Activated CD8-positive, alpha-beta memory T cell treated with anti-CD3 and anti-CD28 coated beads for 48 hours (primary cell): ENCODE measurements at regions not wholly inside any gene's neighbourhood (a gene's known extent, or its start where the extent isn't known, plus 50 kb on each side); places are given as distances from the start of the nearest gene placed in this dataset.

ENCODE experiments used
- DNase-seq, 3 experiments: peaks; one replicate each; pipeline ENCODE4 v3.0.0-alpha.2; 2020; ENCODE audit warnings: low read depth in 2 of 3, low spot score in 2 of 3

DNA sequence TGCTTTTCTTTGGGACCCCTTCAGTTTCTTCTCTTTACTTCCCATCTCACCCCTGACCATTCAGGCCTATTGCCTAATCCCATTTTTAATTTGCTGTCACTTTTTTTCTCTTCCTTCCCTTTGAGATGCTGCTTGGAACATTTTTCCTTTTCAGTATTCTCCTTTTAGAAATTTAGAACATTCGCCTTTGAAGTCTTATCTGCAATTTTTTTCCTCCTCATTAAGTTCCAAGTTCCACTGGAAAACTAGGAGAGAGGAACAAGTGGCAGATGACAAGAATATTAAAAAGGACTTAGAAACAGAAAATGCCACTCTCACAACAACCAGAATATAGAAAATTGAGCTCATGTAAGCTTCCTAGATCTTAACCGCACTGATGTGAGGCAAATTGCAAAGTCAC is 126.6 kb downstream of the PSMG1 start:
- DNase-seq, result no peak

- DNase-seq, result no peak
Measured at GRCh38 chr21:39055167-39055767, 128.0 kb downstream of the PSMG1 start.

DNA sequence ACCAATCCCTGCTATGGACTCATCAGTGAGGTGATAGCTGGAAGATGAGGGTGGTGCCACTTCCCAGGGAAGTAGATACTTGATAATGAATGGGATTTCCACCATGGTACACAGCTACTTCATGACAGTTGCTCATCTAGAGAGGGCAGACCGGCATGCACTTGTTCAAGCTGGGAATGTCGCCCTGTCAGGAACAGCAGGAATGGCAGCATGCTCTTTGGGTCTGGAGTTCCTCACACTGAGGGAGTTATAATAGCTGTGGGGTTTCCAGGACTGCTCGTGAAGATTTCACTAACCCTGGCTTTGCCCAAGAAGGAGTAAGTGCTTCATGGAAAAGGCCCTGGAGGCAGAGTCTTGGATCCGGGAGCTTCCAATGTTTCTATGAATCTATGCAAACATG is 129.2 kb downstream of the PSMG1 start:
- DNase-seq, result no peak

- DNase-seq, result no peak
Measured at GRCh38 chr21:39053126-39053525, 130.1 kb downstream of the PSMG1 start.

DNA sequence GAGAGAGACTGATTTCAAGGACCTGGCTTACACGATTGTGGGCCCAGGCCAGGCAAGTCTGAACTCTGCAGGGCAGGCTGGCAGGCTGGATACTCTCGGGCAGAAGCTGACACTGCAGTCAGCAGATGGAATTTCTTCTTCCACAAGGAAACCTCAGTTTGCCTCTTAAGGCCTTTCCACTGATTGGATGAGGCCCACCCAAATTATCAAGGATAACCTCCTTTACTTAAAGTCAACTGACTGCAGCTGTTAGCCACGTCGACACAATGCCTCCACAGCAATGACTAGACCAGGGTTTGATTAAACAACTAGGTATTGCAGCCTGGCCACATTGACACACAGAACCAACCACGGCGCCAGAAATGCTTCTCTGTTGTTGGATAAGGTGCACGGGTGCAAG is 130.5 kb downstream of the PSMG1 start:
- no peak for DNase-seq

DNA sequence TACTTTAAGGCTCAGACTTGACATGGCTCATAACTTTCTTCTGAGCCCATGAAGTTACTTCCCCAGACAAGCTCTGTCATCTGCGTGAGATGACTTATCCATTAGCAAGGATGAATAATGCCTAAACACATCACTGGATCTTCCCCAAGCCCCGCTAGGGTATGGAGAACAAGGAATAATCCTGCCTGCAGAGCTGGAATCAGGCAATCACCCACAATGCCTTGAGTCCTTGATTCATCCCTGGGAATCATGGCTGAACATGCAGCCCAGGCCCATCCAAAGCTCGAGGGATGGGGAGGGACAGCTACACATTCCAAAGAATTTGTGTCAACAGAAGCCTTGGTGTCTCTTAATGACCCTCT is 131.7 kb downstream of the PSMG1 start:
- no peak for DNase-seq

DNA sequence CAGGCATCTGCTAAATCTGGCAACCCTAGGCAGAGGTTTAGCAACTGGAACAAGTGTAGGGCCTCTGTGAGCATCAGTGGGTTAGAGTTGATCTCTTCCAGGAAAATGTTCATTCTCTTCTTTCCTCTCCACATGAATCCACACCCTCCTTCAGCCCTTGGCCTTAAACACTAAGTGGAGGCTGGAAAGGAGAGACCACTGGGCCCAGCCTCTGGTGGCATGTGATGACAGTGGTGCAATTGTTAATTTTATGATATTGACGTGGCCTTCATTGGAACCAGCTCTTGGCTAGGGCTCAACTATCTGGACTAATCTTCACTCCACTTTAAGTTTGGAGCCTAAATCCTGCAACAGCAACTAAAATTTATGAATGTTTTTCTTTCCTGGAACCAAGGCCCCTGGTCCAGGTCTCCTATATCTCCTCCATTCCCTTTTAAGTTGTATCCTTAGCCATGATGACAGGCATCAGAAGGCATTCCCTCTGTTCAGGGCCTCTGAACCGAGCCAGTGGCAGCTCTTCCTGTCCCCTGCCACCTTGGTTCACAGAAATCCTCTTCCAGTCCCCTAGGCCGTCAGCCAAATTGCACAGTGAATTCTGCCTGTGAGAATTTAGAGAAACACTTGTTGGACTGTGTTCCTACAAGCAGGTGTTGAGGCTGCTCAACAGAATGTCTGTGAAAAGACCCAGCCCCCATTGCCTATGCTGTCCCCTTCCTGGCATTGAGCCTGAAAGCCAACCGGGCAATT is 132.2 kb downstream of the PSMG1 start:
- no peak for DNase-seq

- no peak for DNase-seq
Measured at GRCh38 chr21:39048574-39048973, 134.7 kb downstream of the PSMG1 start.

DNA sequence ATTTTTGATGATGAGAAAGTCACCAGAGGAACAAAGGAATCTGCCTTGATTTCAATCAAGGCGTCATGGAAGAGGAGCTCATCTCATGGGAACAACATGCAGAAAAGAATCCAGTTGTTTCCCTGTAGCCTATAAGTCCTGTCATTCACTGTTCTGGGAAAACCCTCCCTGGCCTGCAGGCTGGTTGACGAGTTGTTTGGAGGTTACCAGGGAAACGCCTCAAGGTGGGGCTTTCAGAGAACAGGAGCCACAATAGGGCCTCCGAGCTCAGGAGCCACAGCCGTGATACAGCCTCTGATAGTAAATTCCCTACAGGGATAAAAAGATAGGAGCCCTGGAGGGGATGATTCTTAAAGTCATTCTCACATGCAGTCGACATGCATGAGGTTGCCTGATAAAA is 135.2 kb downstream of the PSMG1 start:
- DNase-seq, result no peak

DNA sequence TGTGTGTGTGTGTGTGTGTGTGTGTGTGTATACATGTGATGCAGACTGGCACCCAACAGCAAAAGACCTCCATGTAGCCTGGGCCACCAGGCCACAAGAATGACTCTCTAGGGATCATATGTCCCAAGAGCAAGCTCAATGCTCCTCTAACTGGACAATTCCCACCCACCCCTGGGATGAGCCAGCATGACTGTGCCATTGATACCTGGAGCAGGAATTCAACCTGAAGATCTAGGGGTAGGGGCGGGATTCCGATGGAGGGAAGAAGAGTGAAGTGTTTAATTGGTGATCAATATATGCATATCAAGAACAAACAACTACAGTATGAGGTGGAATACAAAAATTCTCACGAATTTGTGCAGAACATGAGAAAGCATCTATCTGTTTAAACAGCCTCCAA is 136.2 kb downstream of the PSMG1 start:
- DNase-seq, result no peak

- DNase-seq, result no peak
Measured at GRCh38 chr21:39046236-39046916, 136.9 kb downstream of the PSMG1 start.

DNA sequence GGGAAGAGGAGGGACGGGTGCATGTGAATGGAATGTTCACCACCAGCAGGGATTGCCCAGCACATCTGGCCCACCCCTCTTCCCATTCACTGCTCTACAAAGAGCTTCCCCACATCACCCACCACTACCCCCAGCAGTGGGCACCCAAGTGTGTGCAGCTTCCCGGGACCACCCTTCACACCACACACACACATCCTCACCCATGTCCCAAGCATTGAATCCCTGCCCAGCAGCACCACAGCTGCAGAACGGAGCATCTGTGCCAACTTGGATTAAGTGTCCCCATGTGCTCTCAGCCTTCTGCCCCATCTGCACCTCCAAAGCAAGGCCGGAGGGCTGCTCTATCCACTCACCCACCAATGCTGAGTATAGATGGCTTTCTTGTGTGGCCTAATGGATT is 141.4 kb downstream of the PSMG1 start:
- no peak for DNase-seq

DNA sequence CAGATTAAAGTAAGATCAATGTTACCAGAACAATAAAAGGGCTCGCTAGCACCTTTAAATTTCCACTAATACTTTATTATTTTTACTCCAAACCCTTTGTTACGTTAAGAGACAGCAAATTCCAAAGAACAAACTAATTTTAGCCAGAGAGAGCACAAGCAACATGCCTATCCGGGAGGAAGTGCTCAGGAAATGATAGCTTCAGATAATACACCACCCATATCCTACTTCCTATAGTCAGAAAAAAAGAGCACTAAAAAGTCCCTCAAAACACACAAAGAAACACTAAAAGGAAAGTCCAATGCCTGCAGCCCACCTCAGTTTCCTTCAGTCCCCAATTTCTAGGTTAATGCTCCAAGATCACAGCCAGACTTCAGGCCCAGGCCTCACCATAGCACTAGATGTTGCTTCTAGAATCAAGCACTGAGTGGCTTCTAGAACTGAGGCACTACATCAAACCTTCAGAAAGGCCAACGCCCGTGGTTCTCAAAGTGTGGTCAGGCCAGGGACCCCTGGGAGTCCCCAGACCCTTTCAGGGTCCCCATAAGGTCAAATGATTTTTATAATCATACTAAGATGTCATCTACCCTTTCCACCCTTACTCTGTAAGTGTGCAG is 142.6 kb downstream of the PSMG1 start:
- no peak for DNase-seq

GRCh38 chr21:39037807-39038405 is 145.3 kb downstream of the PSMG1 start:
- no peak for DNase-seq

GRCh38 chr21:39036581-39036980 is 146.7 kb downstream of the PSMG1 start:
- DNase-seq, result no peak

DNA sequence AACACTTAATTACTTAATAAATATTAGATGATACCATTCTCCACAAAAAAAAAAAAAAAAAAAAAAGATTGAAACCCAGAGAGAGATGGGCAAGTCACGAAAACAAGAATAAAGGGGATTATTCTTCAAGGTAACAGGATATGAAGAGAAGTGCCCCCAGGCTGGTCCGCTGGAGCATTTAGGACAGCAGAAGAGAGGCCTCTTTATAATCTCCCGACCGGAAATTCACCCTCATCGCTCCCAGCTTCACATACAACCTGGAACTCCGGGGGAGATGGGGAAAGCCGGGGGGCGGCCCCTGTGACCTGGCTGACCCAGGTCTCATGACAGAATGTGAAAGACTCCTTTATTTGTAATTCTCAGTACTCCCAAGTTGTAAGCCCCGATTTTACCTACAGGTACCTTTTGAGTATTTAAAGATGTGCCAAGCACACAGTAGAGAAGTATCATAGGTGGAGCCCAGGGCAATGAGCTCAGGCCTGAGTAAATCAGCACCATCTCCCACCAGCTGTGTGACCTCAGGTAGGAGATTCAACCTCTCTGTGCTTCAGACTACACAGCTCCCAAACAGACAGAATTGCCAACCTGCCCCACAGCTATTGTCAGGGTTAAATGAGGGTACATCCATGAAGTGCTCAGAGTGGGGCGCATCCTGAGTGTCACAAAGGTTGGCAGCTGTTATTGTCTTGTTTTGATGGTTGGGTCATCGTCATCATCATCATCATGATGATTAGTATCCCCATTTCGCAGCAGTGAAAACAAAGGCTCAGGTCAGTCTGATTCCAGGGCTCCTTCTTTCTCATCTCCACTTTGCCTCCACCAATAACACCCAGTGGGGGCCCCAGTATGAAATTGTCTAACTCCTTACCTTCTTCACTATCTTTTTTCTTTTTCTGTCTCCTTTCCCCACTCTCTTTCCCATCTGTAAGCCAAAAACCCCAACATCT is 148.4 kb downstream of the PSMG1 start:
- no peak for DNase-seq

GRCh38 chr21:39033878-39034589 is 149.2 kb downstream of the PSMG1 start:
- no peak for DNase-seq

- DNase-seq, result no peak
Measured at GRCh38 chr21:39029900-39030884, 153.1 kb downstream of the PSMG1 start.
